ENCODE measurements at regions not wholly inside any gene's neighbourhood (a gene's known extent, or its start where the extent isn't known, plus 50 kb on each side); places are given as distances from the start of the nearest gene placed in this dataset.

- TF ChIP-seq, protein P1, sequence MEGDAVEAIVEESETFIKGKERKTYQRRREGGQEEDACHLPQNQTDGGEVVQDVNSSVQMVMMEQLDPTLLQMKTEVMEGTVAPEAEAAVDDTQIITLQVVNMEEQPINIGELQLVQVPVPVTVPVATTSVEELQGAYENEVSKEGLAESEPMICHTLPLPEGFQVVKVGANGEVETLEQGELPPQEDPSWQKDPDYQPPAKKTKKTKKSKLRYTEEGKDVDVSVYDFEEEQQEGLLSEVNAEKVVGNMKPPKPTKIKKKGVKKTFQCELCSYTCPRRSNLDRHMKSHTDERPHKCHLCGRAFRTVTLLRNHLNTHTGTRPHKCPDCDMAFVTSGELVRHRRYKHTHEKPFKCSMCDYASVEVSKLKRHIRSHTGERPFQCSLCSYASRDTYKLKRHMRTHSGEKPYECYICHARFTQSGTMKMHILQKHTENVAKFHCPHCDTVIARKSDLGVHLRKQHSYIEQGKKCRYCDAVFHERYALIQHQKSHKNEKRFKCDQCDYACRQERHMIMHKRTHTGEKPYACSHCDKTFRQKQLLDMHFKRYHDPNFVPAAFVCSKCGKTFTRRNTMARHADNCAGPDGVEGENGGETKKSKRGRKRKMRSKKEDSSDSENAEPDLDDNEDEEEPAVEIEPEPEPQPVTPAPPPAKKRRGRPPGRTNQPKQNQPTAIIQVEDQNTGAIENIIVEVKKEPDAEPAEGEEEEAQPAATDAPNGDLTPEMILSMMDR (IDR thresholded peaks at IDR 0.05; ENCODE audit: poor library complexity), result no peak
- no peak for TF ChIP-seq EZH2 (IDR thresholded peaks at IDR 0.05; ENCODE audit: borderline replicate concordance)
Measured at GRCh38 chr6:67775333-67775732, 859.7 kb upstream of the ADGRB3 start.

All from hepatocyte (in vitro differentiated cells).